HG03039 (cell line): ENCODE measurements at regions not wholly inside any gene's neighbourhood (a gene's known extent, or its start where the extent isn't known, plus 50 kb on each side); places are given as distances from the start of the nearest gene placed in this dataset.
"Not testable (repeated sequence)": the region's sequence is repeated elsewhere in the genome, so short reads cannot be mapped to it uniquely, and the experiment has no call there.

Experiments
- ATAC-seq: cut with Tn5 transposase; IDR thresholded peaks from one replicate; pipeline ENCODE4 v1.9.1; 2021; ENCODE audit warnings: mild to moderate bottlenecking, moderate library complexity; ENCODE audit not compliant: unreplicated experiment

DNA sequence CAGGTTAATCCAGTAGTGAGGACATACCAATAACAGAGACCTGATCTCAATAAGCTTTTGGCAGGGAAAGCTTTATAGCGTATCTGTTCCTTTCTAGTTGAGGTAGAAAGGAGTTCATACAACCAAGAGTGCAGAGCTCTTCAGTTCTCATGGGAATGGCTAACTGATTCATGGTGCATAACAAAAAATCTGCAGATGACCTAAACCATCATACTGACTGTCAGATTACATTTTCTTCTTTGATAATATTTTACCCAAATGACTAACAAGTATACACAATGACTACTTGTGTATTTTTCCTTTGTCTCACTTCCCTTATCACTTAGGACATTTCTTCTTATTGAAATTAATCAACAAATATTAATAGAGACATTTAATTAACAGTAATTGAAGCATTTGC, 140.0 kb upstream of the SERTAD2 start:
- no peak for ATAC-seq

GRCh38 chr2:64794426-64794995, 140.8 kb upstream of the SERTAD2 start:
- no peak for ATAC-seq

DNA sequence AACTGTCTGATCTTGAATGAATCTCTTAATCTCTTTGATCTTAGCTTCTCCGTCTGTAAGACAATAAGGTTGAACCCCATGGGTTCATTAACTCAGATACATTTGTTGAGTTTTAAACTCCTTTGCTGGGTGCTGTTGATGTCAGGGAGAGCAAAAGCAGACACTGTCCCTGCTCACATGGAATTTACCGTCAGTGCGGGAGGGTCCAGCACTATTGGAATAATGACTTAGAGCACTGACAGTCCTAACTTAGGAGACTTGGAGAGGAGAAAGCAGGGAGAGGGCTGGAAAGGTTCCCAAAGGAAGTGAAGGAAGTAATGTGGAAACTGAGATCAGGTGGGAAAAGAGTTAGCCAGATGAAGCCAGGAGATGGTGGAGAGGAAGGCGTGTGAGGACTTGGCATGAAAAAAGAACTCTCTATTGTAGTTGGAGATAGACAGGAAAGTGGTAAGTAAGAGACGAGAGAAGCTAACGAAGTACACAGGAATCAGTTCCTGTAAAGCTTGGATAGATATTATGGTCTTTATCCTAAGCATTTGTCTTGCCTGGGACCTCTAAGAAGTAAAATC, 141.4 kb upstream of the SERTAD2 start:
- no peak for ATAC-seq

DNA sequence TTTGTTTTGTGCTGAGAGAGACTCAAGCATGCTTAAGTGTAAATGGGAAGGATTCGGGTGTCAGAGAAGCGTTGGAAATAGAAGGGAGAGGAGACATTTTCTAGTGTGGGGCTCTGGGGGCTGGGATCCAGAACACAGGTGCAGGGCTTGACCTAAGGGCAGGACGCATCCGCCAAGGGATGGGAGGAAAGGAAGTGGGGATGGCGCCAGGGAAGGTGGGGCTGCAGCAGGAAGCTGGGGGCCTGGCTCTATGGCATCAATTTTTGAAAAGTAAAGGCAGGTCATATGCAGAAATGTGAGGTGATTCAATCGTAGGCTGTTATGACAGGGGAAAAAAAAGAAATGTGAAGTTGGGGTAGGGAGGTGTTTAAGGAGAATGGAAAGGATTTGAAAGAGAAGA, 143.2 kb upstream of the SERTAD2 start:
- no peak for ATAC-seq

- ATAC-seq = no peak
Observed at GRCh38 chr2:64797881-64798575, 144.3 kb upstream of the SERTAD2 start.

- ATAC-seq = no peak
Observed at GRCh38 chr2:64799592-64800252, 146.0 kb upstream of the SERTAD2 start.

- no peak for ATAC-seq
Observed at GRCh38 chr2:64803776-64804175, 150.1 kb upstream of the SERTAD2 start.

GRCh38 chr2:64804651-64805050, 150.9 kb upstream of the SERTAD2 start:
- ATAC-seq = no peak

- peak; percentile 69 for ATAC-seq
Observed at GRCh38 chr2:64807417-64807816, 153.7 kb upstream of the SERTAD2 start.

DNA sequence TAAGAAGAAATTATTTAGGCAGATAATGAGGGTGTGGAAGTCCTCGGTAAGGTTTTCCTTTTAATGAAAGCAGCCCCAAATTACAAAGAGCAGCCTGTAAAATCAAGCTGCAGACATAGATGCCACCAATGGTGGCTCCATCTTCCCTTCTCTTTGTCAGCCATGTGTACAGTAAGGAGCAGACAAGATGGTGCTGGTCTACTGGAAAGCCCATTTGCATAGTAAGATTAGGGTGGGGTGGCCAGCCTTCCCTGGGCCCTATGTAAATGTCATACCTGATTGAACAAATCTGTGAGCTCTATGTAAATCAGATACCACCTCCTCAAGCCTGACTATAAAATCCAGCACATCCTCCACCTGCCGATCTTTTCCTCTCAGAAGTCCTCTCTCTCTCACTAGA, 154.4 kb upstream of the SERTAD2 start:
- ATAC-seq = no peak

DNA sequence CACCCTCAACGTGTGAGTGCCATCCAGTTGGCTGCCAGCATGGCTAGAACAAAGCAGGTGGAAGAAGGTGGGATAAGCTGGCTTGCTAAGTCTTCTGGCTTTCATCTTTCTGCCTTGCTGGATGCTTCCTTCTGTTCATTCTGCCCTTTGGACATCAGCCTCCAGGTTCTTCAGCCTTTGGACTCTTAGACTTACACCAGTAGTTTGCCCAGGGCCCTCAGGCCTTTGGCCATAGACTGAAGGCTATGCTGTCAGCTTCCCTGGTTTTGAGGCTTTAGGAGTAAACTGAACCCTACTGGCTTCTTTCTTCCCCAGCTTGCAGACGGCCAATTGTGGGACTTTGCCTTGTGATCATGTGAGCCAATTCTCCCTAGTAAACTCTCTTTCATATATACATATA, 155.0 kb upstream of the SERTAD2 start:
- no peak for ATAC-seq

DNA sequence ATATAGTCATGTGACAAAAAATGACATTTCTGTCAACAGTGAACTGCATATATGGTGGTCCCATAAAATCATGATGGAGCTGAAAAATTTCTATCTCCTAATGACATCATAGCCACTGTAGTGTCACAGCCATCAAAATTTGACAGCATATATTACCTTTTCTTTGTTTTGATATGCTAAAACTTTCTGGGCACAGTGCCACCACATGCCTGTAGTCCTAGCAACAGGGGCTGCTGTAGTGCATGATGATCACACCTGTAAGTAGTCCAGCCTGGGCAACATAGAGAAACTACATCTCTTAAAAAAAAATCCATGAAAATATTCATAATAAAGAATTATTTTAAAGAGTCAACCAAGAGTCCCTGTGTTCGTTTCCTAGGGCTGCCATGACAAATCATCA, 155.5 kb upstream of the SERTAD2 start:
- ATAC-seq = no peak

GRCh38 chr2:64812285-64812684, 158.6 kb upstream of the SERTAD2 start:
- ATAC-seq = no peak

- ATAC-seq = no peak
Observed at GRCh38 chr2:64814007-64814406, 160.3 kb upstream of the SERTAD2 start.

DNA sequence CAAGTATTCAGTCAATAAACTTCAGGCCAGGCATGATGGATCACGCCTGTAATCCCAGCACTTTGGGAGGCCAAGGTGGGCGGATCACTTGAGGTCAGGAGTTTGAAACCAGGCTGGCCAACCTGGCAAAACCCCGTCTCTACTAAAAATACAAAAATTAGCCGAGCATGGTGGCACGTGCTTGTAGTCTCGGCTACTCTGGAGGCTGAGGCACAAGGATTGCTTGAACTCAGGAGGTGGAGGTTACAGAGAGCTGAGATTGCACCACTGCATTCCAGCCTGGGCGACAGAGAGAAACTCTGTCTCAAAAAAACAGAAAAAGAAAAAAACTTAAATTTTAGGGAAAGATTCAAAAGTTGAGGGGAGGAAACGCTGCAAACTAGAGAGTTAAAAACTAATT, 162.8 kb upstream of the SERTAD2 start:
- ATAC-seq = not testable (repeated sequence)

DNA sequence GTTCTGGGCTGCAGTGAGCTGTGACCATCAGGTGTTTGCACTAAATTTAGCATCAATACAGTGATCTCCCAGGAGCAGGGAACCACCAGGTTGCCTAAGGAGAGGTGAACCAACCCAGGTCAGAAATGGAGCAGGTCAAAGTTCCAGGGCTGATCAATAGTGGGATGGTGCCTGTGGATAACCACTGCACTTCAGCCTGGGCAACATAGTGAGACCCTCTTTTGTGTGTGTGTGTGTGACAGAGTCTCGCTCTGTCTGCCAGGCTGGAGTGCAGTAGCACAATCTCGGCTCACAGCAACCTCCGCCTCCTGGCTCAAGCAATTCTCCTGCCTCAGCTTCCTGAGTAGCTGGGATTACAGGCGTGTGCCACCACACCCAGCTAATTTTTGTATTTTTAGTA, 163.7 kb upstream of the SERTAD2 start:
- no peak for ATAC-seq

GRCh38 chr2:64818664-64819060, 164.9 kb upstream of the SERTAD2 start:
- ATAC-seq = no peak

- ATAC-seq = peak; percentile 28
Observed at GRCh38 chr2:64819361-64819760, 165.6 kb upstream of the SERTAD2 start.

- peak; percentile 75 for ATAC-seq
Observed at GRCh38 chr2:64819774-64820688, 166.3 kb upstream of the SERTAD2 start.

GRCh38 chr2:64820901-64821300, 167.2 kb upstream of the SERTAD2 start:
- ATAC-seq = no peak

DNA sequence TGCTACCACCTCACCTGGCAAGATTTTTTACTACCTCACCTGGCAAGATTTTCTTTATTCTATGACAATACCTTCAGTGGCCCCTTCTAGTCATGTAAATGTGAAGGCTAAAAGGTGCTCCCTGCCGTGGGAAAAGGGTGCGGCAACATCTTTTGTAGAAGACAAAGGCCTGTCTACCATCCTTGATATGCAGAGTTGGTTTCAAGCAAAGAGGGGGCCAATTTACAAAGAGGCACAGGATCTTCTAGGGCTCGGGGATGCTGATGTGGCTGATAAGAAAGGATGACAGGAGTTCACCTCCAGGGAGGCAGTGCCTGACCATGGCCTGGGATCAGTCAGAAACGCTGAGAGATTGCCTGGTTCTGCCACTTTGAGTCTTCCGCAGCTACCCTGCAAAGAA, 165.4 kb upstream of the SLC1A4 start:
- no peak for ATAC-seq
